Daoy (cell line): ENCODE measurements at regions not wholly inside any gene's neighbourhood (a gene's known extent, or its start where the extent isn't known, plus 50 kb on each side); places are given as distances from the start of the nearest gene placed in this dataset.

ENCODE experiments used
- DNase-seq: peaks from one replicate; pipeline ENCODE4 v3.0.0-alpha.2; 2015; ENCODE audit warnings: low read depth

- DNase-seq, result no peak
These were observed 59.8 kb downstream of the SOX11 start for GRCh38 chr2:5751873-5752482.

- no peak for DNase-seq
These were observed 64.1 kb downstream of the SOX11 start for GRCh38 chr2:5756272-5756671.

- DNase-seq, result no peak
These were observed 66.2 kb downstream of the SOX11 start for GRCh38 chr2:5758346-5758745.

- DNase-seq, result no peak
These were observed 67.8 kb downstream of the SOX11 start for GRCh38 chr2:5759949-5760348.

GRCh38 chr2:5763531-5763930 lies 71.3 kb downstream of the SOX11 start:
- no peak for DNase-seq

- DNase-seq, result no peak
These were observed 71.9 kb downstream of the SOX11 start for GRCh38 chr2:5764041-5764440.

GRCh38 chr2:5766056-5766455 lies 73.9 kb downstream of the SOX11 start:
- DNase-seq, result peak; percentile 54

- no peak for DNase-seq
These were observed 74.4 kb downstream of the SOX11 start for GRCh38 chr2:5766561-5766960.

- peak; percentile 28 for DNase-seq
These were observed 84.9 kb downstream of the SOX11 start for GRCh38 chr2:5777131-5777535.

GRCh38 chr2:5781679-5782078 lies 89.5 kb downstream of the SOX11 start:
- DNase-seq, result no peak

- DNase-seq, result no peak
These were observed 89.9 kb downstream of the SOX11 start for GRCh38 chr2:5782103-5782502.

GRCh38 chr2:5788447-5788846 lies 96.3 kb downstream of the SOX11 start:
- DNase-seq, result no peak

- DNase-seq, result peak; percentile 21
These were observed 99.2 kb downstream of the SOX11 start for GRCh38 chr2:5791371-5791770.

GRCh38 chr2:5794012-5794411 lies 101.8 kb downstream of the SOX11 start:
- DNase-seq, result no peak

GRCh38 chr2:5798084-5798483 lies 105.9 kb downstream of the SOX11 start:
- DNase-seq, result peak; percentile 71

GRCh38 chr2:5799348-5799747 lies 107.2 kb downstream of the SOX11 start:
- DNase-seq, result no peak

GRCh38 chr2:5803547-5803946 lies 111.4 kb downstream of the SOX11 start:
- peak; percentile 65 for DNase-seq

- DNase-seq, result no peak
These were observed 126.9 kb downstream of the SOX11 start for GRCh38 chr2:5818961-5819600.

GRCh38 chr2:5824126-5824525 lies 131.9 kb downstream of the SOX11 start:
- no peak for DNase-seq

- no peak for DNase-seq
These were observed 133.5 kb downstream of the SOX11 start for GRCh38 chr2:5825686-5826085.

GRCh38 chr2:5826979-5827655 lies 134.9 kb downstream of the SOX11 start:
- peak; percentile 23 for DNase-seq

GRCh38 chr2:5834501-5834900 lies 142.3 kb downstream of the SOX11 start:
- no peak for DNase-seq

- DNase-seq, result no peak
These were observed 147.4 kb downstream of the SOX11 start for GRCh38 chr2:5839550-5839949.
